ENCODE measurements at regions not wholly inside any gene's neighbourhood (a gene's known extent, or its start where the extent isn't known, plus 50 kb on each side); places are given as distances from the start of the nearest gene placed in this dataset.

- TF ChIP-seq CTCF (IDR thresholded peaks at IDR 0.05; ENCODE audit: insufficient read depth, low read depth, low read length): no peak
- DNase-seq (ENCODE audit: low read depth): no peak
- H3K4me3 ChIP-seq (ENCODE audit: low read depth, low read length): no peak overlapping the region
Measured at GRCh38 chr16:86080131-86080875, 181.3 kb downstream of the IRF8 start.

DNA sequence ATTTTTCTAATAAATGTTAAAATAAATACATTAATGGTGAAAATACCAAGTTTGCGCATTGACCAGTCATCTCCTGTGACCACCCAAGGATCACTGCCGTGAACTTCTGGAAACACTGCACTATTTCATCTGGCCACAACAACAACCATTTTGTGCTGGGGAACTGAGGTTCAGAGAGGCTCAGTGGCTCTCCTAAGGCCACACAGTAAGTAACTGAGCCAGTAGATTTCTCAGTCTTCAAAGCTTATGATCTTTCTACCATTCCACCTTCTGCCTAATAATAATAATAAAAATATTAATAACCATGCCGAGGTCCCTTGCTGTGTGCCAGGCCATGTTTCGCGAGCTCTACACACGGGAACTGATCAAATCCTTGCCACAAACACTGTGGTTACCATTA lies 182.0 kb downstream of the IRF8 start:
- TF ChIP-seq CTCF (IDR thresholded peaks at IDR 0.05; ENCODE audit: insufficient read depth, low read depth, low read length): no peak
- no peak overlapping the region for H3K4me3 ChIP-seq (ENCODE audit: low read depth, low read length)
- no peak for DNase-seq (ENCODE audit: low read depth)

DNA sequence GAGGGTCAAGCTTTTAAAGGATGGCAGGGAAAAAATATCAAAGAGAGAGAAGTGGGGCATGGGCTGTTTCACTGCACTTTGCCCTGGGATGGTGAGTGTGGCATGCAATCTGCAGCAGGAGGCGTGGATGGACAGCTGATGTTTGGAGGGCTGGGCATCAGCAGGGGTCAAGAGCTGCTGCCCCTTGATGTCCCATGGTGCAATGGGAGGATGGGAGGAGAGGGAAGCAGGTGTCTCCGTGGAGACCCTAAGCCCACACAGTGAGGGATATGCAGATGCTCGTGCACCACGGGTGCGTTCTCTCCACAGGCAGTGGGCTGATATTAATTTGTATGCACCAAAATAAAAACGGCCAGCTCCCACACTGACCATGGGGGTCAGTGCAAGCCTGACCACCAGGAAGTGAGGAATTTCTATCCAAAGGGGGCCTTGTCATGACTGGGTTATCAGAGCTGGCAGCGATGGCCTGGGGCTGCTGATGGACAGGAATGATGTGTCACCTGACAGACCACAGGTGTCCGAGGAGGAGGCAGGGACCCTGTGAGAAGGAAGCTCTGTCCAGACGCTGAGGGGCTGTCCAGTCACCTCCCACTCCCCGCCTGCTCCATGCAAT lies 183.6 kb downstream of the IRF8 start:
- DNase-seq (ENCODE audit: low read depth): no peak
- no peak for TF ChIP-seq CTCF (IDR thresholded peaks at IDR 0.05; ENCODE audit: insufficient read depth, low read depth, low read length)
- no peak overlapping the region for H3K4me3 ChIP-seq (ENCODE audit: low read depth, low read length)

- DNase-seq (ENCODE audit: low read depth): no peak
- TF ChIP-seq CTCF (IDR thresholded peaks at IDR 0.05; ENCODE audit: insufficient read depth, low read depth, low read length): no peak
- H3K4me3 ChIP-seq (ENCODE audit: low read depth, low read length): no peak overlapping the region
Measured at GRCh38 chr16:86083382-86084002, 184.5 kb downstream of the IRF8 start.

DNA sequence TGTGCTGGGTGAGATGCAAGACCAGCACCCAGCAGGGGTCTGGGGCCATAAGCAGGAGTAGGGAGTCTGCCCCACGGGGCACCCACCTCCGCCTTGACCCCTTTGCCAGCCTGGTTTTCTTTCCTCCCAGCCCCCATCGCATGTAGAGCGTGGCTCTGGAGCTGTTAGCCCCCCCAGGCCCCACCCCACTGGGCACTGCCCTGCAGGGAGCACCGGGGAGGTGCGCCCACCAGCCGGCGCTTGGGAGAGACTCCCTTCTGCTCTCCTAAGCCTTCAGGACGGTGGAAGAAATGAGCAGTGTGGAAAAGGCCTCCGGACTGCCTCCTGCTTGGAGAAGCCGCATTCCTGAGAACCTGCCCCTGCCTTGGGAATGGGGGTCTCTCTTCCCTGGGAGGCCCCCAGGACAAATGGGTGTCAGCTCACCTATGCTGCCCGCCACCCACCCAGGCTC lies 186.2 kb downstream of the IRF8 start:
- H3K4me3 ChIP-seq (ENCODE audit: low read depth, low read length): no peak overlapping the region
- TF ChIP-seq CTCF (IDR thresholded peaks at IDR 0.05; ENCODE audit: insufficient read depth, low read depth, low read length): no peak
- no peak for DNase-seq (ENCODE audit: low read depth)

DNA sequence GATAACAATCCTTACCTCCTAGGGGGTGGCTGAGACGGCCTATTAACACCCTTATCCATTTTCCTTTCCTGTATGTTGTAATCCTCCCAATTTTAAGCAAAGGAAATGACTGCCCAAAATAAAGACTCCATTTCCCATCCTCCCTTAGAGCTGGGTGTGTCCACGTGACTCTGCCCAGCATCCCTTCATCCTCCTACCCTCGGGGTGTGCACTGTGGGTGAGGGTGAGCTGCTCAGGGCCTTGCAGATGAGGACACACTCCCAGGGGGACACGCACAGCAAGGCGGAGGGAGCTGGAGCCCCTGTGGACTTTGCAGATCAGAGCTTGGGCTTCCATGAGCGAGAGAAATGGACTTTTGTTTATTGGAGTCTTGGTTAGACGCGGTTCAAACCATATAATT lies 186.8 kb downstream of the IRF8 start:
- no peak for TF ChIP-seq CTCF (IDR thresholded peaks at IDR 0.05; ENCODE audit: insufficient read depth, low read depth, low read length)
- no peak for DNase-seq (ENCODE audit: low read depth)
- no peak overlapping the region for H3K4me3 ChIP-seq (ENCODE audit: low read depth, low read length)

Data from fibroblast of villous mesenchyme (primary cell).